Central memory CD8-positive, alpha-beta T cell (primary cell): ENCODE measurements at regions not wholly inside any gene's neighbourhood (a gene's known extent, or its start where the extent isn't known, plus 50 kb on each side); places are given as distances from the start of the nearest gene placed in this dataset.

Experiments used
- ATAC-seq: fragments of 150-1000 bp; cut with Tn5 transposase; replicated peaks from 2 replicates; pipeline ENCODE4 v1.10.0; 2022; ENCODE audit warnings: mild to moderate bottlenecking, moderate FRiP score, moderate number of reproducible peaks; ENCODE audit not compliant: poor library complexity, severe bottlenecking; ENCODE audit errors: extremely low read depth
- DNase-seq, 2 donors: peaks; one replicate each; pipeline ENCODE4 v3.0.0; 2021; ENCODE audit warnings: low spot score in 2 of 2
- H3K27ac Mint-ChIP-seq: one replicate; pipeline ENCODE4 v1.8.0; 2022; ENCODE audit warnings: low read depth, mild to moderate bottlenecking, moderate library complexity, mixed read lengths
- H3K27me3 Mint-ChIP-seq: one replicate; pipeline ENCODE4 v1.8.0; 2022; ENCODE audit warnings: mixed read lengths
- H3K36me3 Mint-ChIP-seq: one replicate; pipeline ENCODE4 v1.8.0; 2022; ENCODE audit warnings: mild to moderate bottlenecking, moderate library complexity, mixed read lengths; ENCODE audit not compliant: insufficient read depth
- H3K4me1 Mint-ChIP-seq: one replicate; pipeline ENCODE4 v1.8.0; 2022; ENCODE audit warnings: mixed read lengths
- H3K4me3 Mint-ChIP-seq: one replicate; pipeline ENCODE4 v1.8.0; 2022; ENCODE audit warnings: mild to moderate bottlenecking, moderate library complexity, mixed read lengths
- H3K9me3 Mint-ChIP-seq: one replicate; pipeline ENCODE4 v1.8.0; 2022; ENCODE audit warnings: mixed read lengths

GRCh38 chr21:18951271-18952038 is 547.9 kb upstream of the TMPRSS15 start:
- Mint-ChIP-seq H3K4me3 (no peak overlapping the region), H3K27ac (no peak overlapping the region), H3K4me1 (no peaks in the 10 kb centered on the region), H3K36me3 (no peaks in the 10 kb centered on the region), H3K27me3 (no peaks in the 10 kb centered on the region), H3K9me3 (peaks cover 9% of the 10 kb centered on the region)
- ATAC-seq: no peak
- no peak for DNase-seq

- ATAC-seq (no peak), DNase-seq (no peak)
- peaks cover 16% of the 10 kb centered on the region for H3K9me3 Mint-ChIP-seq
- no peak overlapping the region for H3K27ac Mint-ChIP-seq
- no peaks in the 10 kb centered on the region for H3K36me3 Mint-ChIP-seq
- H3K27me3 Mint-ChIP-seq: no peaks in the 10 kb centered on the region
- H3K4me3 Mint-ChIP-seq: no peak overlapping the region
- H3K4me1 Mint-ChIP-seq: no peaks in the 10 kb centered on the region
Measured at GRCh38 chr21:18954441-18954844, 550.9 kb upstream of the TMPRSS15 start.

- Mint-ChIP-seq H3K27ac (no peak overlapping the region), H3K9me3 (peaks cover 22% of the 10 kb centered on the region), H3K36me3 (no peaks in the 10 kb centered on the region), H3K27me3 (no peaks in the 10 kb centered on the region), H3K4me1 (no peaks in the 10 kb centered on the region), H3K4me3 (no peak overlapping the region)
- DNase-seq (no peak), ATAC-seq (no peak)
Measured at GRCh38 chr21:18959817-18960216, 556.2 kb upstream of the TMPRSS15 start.

DNA sequence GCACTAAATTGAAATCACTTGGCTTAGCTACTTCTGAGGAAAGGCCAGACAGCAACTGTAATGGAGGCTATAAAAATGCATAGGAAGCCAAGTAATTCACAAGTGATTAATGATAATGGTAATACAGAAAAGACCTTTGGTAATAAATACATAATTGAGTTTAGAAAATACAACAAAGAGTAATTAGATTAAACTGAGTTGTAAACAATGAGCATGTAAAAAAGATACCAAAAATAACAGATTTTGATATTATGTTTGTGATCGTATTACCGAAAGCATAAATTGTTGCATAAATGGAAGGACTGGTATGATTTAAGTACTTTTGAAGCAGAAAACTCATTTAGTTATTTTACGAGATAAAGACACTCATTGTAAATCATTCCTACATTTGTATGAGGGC is 556.7 kb upstream of the TMPRSS15 start:
- no peak overlapping the region for H3K4me3 Mint-ChIP-seq

DNA sequence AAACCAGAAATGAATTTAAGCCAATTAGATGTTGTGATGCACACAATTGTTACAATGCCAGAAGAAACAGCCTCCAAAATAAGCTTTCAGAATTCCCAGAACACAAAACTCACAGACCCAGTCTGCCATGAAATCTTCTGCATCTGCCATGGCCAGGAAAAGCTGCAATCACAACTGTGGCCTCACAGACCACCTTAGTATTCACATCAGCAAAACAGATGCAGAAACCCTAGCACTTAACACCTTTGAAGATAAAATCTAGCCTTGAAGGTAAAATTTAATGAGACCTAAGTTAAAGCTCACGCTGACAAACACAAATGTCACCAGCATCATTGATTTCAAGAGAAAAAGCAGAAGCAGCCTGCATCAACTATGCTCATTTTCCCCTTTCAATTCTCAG is 566.8 kb upstream of the TMPRSS15 start:
- H3K4me3 Mint-ChIP-seq: no peak overlapping the region
- no peaks in the 10 kb centered on the region for H3K27me3 Mint-ChIP-seq
- peaks cover 25% of the 10 kb centered on the region for H3K9me3 Mint-ChIP-seq
- no peaks in the 10 kb centered on the region for H3K36me3 Mint-ChIP-seq
- DNase-seq (no peak), ATAC-seq (no peak)
- H3K27ac Mint-ChIP-seq: no peak overlapping the region
- no peaks in the 10 kb centered on the region for H3K4me1 Mint-ChIP-seq

More for the DNA sequence above, 556.7 kb upstream of the TMPRSS15 start:
- DNase-seq (no peak), ATAC-seq (no peak)
- no peak overlapping the region for H3K27ac Mint-ChIP-seq
- H3K36me3 Mint-ChIP-seq: no peaks in the 10 kb centered on the region
- H3K27me3 Mint-ChIP-seq: no peaks in the 10 kb centered on the region
- H3K4me1 Mint-ChIP-seq: no peaks in the 10 kb centered on the region
- H3K9me3 Mint-ChIP-seq: peaks cover 22% of the 10 kb centered on the region

DNA sequence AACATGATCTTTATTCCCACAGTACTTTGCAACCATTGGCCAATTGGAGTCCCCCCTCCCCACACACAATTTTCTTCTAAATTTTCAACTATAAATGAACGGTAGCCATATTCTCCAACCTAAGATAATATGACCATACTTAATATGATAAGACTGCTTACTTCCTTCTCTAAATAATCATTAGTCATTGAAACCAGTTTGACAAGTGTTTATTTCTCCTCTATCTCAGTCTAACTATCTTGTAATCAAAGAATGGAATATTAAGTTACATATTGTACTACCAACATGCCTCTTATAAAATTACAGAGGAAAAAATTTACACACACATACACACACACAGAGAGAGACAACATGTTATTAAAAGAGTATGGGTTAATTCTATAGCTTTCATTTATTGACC is 567.4 kb upstream of the TMPRSS15 start:
- Mint-ChIP-seq H3K36me3 (no peaks in the 10 kb centered on the region), H3K4me1 (no peaks in the 10 kb centered on the region), H3K4me3 (no peak overlapping the region), H3K27me3 (no peaks in the 10 kb centered on the region), H3K27ac (no peak overlapping the region), H3K9me3 (peaks cover 25% of the 10 kb centered on the region)
- no peak for ATAC-seq
- DNase-seq: no peak

- Mint-ChIP-seq H3K4me3 (no peak overlapping the region), H3K27me3 (no peaks in the 10 kb centered on the region), H3K36me3 (no peaks in the 10 kb centered on the region), H3K9me3 (peaks cover 6% of the 10 kb centered on the region), H3K27ac (no peak overlapping the region), H3K4me1 (no peaks in the 10 kb centered on the region)
- ATAC-seq (no peak), DNase-seq (no peak)
Measured at GRCh38 chr21:18985584-18985983, 582.0 kb upstream of the TMPRSS15 start.

DNA sequence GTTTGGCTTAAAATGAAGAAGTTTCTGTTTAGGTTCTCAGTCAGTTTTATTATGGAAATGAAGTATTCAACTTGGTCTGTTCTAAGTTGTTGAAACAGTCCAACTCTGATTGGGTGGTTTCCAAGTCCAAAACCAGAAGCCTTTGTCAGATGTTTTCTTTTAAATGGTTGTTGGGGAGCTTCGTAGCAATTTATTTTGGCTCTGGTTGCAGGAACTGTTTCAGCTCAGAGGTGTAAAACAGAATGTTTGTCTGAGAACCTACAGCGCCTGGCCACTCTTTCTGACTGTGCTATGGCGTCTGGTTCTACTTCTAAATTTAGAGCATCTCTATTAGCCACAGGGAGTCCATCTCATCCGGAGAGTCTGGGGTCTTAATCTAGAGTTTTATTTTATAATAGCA is 582.6 kb upstream of the TMPRSS15 start:
- no peaks in the 10 kb centered on the region for H3K27me3 Mint-ChIP-seq
- DNase-seq (no peak), ATAC-seq (no peak)
- peaks cover 6% of the 10 kb centered on the region for H3K9me3 Mint-ChIP-seq
- H3K36me3 Mint-ChIP-seq: no peaks in the 10 kb centered on the region
- H3K4me1 Mint-ChIP-seq: no peaks in the 10 kb centered on the region
- H3K27ac Mint-ChIP-seq: no peak overlapping the region
- no peak overlapping the region for H3K4me3 Mint-ChIP-seq

DNA sequence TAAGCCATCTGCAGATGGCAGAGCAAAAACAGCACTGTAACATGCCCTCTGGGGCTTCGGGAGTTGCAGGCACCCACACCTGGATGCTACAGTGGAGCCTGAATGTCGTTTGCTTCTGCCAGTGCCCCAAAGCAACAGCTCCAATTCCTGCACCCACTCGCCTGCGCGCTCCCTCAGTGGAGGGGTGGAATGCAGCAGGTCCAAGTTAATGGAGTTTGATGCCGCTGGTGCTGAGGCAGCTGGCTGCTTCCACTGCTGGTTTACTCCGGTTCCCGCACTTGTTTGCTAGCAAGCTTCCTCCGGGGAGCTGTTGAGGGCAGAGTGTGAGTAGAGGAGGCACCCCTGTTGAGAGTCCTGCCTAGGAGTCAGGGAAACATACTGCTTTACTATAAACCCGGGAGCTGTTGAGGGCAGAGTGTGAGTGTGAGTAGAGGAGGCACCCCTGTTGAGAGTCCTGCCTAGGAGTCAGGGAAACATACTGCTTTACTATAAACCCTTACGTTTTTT is 584.0 kb upstream of the TMPRSS15 start:
- no peak for DNase-seq
- Mint-ChIP-seq H3K36me3 (no peaks in the 10 kb centered on the region), H3K27ac (no peak overlapping the region), H3K4me1 (no peaks in the 10 kb centered on the region), H3K27me3 (no peaks in the 10 kb centered on the region), H3K4me3 (no peak overlapping the region), H3K9me3 (peaks cover 6% of the 10 kb centered on the region)
- no peak for ATAC-seq

- Mint-ChIP-seq H3K27me3 (no peaks in the 10 kb centered on the region), H3K4me3 (no peak overlapping the region), H3K4me1 (no peaks in the 10 kb centered on the region)
Measured at GRCh38 chr21:18989953-18990495, 586.4 kb upstream of the TMPRSS15 start.

DNA sequence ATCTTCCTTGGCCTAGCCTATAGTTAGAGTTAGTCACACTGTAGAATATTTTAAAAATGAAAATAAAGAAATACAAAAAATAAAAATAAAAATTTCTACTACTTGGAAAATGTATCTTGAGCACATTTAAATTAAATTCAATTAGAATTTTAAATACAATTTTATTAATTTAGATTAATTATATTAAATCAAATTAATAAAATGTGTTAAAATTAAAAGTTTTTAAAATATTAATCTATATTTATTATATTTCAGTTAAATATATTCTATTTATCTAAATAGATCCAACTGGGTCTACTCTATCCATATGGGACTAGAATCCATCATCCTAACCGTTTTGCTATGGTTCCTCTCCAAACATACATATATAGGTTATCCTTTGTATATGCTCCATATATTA is 588.3 kb upstream of the TMPRSS15 start:
- H3K36me3 Mint-ChIP-seq: no peaks in the 10 kb centered on the region

More at GRCh38 chr21:18989953-18990495, 586.4 kb upstream of the TMPRSS15 start:
- Mint-ChIP-seq H3K27ac (no peak overlapping the region), H3K36me3 (no peaks in the 10 kb centered on the region), H3K9me3 (peaks cover 20% of the 10 kb centered on the region)
- ATAC-seq: no peak
- no peak for DNase-seq

GRCh38 chr21:19010251-19010650 is 606.7 kb upstream of the TMPRSS15 start:
- H3K4me1 Mint-ChIP-seq: no peaks in the 10 kb centered on the region
- peaks cover 29% of the 10 kb centered on the region for H3K9me3 Mint-ChIP-seq
- H3K27ac Mint-ChIP-seq: no peak overlapping the region
- H3K36me3 Mint-ChIP-seq: no peaks in the 10 kb centered on the region
- ATAC-seq (no peak), DNase-seq (no peak)
- no peak overlapping the region for H3K4me3 Mint-ChIP-seq
- H3K27me3 Mint-ChIP-seq: no peaks in the 10 kb centered on the region

More for the DNA sequence above, 588.3 kb upstream of the TMPRSS15 start:
- Mint-ChIP-seq H3K4me3 (no peak overlapping the region), H3K9me3 (peaks cover 22% of the 10 kb centered on the region), H3K4me1 (no peaks in the 10 kb centered on the region), H3K27ac (no peak overlapping the region), H3K27me3 (no peaks in the 10 kb centered on the region)
- ATAC-seq (no peak), DNase-seq (no peak)

DNA sequence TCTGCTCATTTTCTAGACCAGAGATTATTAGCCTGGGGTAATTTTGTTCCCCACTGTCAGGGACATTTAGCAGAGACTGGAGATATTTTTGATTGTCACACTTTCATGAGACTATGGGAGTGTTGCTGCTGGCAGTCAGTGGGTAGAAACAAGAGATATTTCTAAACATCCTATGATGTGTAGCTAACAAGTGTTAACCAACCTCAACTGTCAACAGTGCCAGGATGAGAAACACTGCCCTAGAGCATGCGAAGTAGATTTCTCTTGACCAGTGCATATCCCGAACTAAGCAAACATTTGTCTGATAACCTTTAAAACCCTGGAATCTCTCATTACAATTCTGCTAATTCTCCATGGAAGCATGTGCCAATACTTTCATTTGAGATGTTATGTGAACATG is 607.4 kb upstream of the TMPRSS15 start:
- DNase-seq (no peak), ATAC-seq (no peak)
- Mint-ChIP-seq H3K4me3 (no peak overlapping the region), H3K4me1 (no peaks in the 10 kb centered on the region), H3K9me3 (peaks cover 28% of the 10 kb centered on the region), H3K27ac (no peak overlapping the region), H3K36me3 (no peaks in the 10 kb centered on the region), H3K27me3 (no peaks in the 10 kb centered on the region)
